Esophagus squamous epithelium (tissue), 5 donors: ENCODE measurements at regions not wholly inside any gene's neighbourhood (a gene's known extent, or its start where the extent isn't known, plus 50 kb on each side); places are given as distances from the start of the nearest gene placed in this dataset.
"Not testable (repeated sequence)": the region's sequence is repeated elsewhere in the genome, so short reads cannot be mapped to it uniquely, and the experiment has no call there.

Experiments used
- DNase-seq: peaks from one replicate; lab custom pipeline; 2025; lab: John Stamatoyannopoulos, UW
- H3K27ac ChIP-seq, 4 donors: fragments of 200-600 bp; sonication (generic); one replicate each; pipeline ENCODE4 v1.5.1; 2016 to 2019; ENCODE audit warnings: mild to moderate bottlenecking in 1 of 4
- H3K27me3 ChIP-seq, 4 donors: fragments of 200-600 bp; sonication (generic); 1 replicate in 3 of 4; 2 replicates in 1 of 4; pipeline versions ENCODE4 v1.5.1 to v1.6.0; 2017 to 2021; ENCODE audit warnings: antibody characterized with exemption in 1 of 4
- H3K36me3 ChIP-seq, 3 donors: fragments of 200-600 bp; sonication (generic); one replicate each; pipeline ENCODE4 v1.5.1; 2016 to 2019
- H3K4me1 ChIP-seq, 3 donors: fragments of 200-600 bp; sonication (generic); one replicate each; pipeline ENCODE4 v1.5.1; 2017 to 2019
- H3K4me3 ChIP-seq, 4 donors: fragments of 200-600 bp; sonication (generic); 1 replicate in 3 of 4; 2 replicates in 1 of 4; pipeline ENCODE4 v1.5.1; 2016 to 2019; ENCODE audit warnings: mild to moderate bottlenecking in 2 of 4, moderate library complexity in 1 of 4
- H3K9me3 ChIP-seq, 3 donors: fragments of 200-600 bp; sonication (generic); one replicate each; pipeline ENCODE4 v1.5.1; 2016 to 2019
- POLR2A ChIP-seq, 4 donors: fragments of 450-650 bp; IDR thresholded peaks; one replicate each; pipeline ENCODE4 v1.6.1; 2017; ENCODE audit warnings: antibody characterized with exemption in 4 of 4, mild to moderate bottlenecking in 4 of 4, moderate library complexity in 3 of 4
- WGBS, 2 donors: methylation state at CpG; one replicate each; pipeline ENCODE4 v1.1.5; 2018; 5-methylcytosine and 5-hydroxymethylcytosine counted together
- intact Hi-C: fragments of 100-400 bp; cut with DNase I; formaldehyde crosslinking; loops from one replicate; pipeline ENCODE4 v1.15.0; 2022
- TF ChIP-seq, protein P1 (sequence below), 6 experiments: fragments of 450-650 bp in 4 of 6; fragments of 200-600 bp in 2 of 6; sonication (generic) in 2 of 6; IDR thresholded peaks; one replicate each; pipeline ENCODE4 v1.5.1; 2016 to 2019; ENCODE audit warnings: antibody characterized with exemption in 6 of 6, mild to moderate bottlenecking in 4 of 6, moderate library complexity in 4 of 6
- donor health status: DM: yes; HTN: yes; CAD: no.

DNA sequence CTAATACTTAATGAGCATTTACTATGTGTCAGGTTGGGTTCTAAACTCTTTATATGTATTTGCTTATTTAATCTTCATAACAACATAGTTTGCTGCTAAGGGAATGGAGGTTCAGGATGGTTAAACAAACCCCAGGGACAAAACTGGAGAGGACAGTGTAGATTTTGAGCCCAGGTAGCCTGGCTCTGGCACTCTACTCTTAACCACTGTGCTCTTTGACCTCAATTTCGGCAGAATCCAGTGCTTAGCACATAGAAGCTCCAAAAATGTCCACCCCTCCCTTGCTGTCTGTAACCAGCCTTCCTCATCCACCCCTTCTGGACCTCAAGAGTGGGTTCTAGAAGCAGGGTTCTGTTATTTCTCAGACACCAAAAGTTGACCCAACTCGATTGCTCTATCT, 88.0 kb upstream of the SYT13 start:
- Histone ChIP-seq H3K36me3 (no peaks in the 10 kb centered on the region), H3K4me1 (peaks cover 0 to 10% (median 8%) of the 10 kb centered on the region in 3 donors), H3K27me3 (peaks cover 0 to 59% (median 0%) of the 10 kb centered on the region in 4 donors), H3K27ac (no peak overlapping the region), H3K4me3 (no peak overlapping the region), H3K9me3 (no peaks in the 10 kb centered on the region)
- TF ChIP-seq POLR2A (IDR thresholded peaks at IDR 0.05) = no peak
- TF ChIP-seq, protein P1, sequence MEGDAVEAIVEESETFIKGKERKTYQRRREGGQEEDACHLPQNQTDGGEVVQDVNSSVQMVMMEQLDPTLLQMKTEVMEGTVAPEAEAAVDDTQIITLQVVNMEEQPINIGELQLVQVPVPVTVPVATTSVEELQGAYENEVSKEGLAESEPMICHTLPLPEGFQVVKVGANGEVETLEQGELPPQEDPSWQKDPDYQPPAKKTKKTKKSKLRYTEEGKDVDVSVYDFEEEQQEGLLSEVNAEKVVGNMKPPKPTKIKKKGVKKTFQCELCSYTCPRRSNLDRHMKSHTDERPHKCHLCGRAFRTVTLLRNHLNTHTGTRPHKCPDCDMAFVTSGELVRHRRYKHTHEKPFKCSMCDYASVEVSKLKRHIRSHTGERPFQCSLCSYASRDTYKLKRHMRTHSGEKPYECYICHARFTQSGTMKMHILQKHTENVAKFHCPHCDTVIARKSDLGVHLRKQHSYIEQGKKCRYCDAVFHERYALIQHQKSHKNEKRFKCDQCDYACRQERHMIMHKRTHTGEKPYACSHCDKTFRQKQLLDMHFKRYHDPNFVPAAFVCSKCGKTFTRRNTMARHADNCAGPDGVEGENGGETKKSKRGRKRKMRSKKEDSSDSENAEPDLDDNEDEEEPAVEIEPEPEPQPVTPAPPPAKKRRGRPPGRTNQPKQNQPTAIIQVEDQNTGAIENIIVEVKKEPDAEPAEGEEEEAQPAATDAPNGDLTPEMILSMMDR (IDR thresholded peaks at IDR 0.05) = no peak
- DNase-seq = no peak
- intact Hi-C loops = loop anchor here (10.0 kb wide), 2 partner anchors 281 to 401 kb away; no protein-coding TSS in a partner anchor
- WGBS, 2 donors = 64 to 83% methylated on average over 2 of the region's 2 CpGs

DNA sequence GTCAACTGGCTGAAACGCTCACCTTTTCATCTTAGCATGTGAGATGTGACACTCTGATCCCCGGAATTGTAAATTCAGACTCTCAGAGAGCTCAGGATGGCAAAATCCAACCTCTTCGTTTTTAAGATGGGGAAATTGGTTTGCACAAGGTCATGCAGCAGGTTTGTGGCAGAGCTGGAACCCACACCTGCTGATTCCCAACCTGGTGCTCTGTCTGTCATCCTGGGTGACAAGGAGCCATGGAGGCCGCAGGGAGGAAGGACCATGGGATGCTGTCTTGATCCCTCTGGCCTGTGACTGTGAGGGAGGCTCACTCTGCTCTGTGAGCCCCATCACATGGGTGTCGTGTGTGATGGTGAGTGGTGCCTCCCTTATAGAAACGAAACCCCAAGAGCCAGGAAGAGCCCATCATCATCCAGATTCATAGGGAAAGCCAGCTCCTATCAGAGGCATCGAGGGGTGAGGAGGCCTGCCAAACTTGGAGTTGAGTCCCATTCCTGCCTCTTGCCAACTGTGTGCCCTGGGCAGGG, 87.4 kb upstream of the SYT13 start:
- TF ChIP-seq POLR2A (IDR thresholded peaks at IDR 0.05) = no peak
- TF ChIP-seq, protein P1 (IDR thresholded peaks at IDR 0.05) = no peak
- intact Hi-C loops = loop anchor here (10.0 kb wide), 2 partner anchors 281 to 401 kb away; no protein-coding TSS in a partner anchor
- Histone ChIP-seq H3K9me3 (no peaks in the 10 kb centered on the region), H3K4me1 (peaks cover 0 to 10% (median 8%) of the 10 kb centered on the region in 3 donors), H3K27me3 (peaks cover 0 to 64% (median 0%) of the 10 kb centered on the region in 4 donors), H3K4me3 (no peak overlapping the region), H3K27ac (no peak overlapping the region), H3K36me3 (no peaks in the 10 kb centered on the region)
- no peak for DNase-seq
- 67 to 81% methylated on average over 4 to 5 of the region's 7 CpGs for WGBS, 2 donors

DNA sequence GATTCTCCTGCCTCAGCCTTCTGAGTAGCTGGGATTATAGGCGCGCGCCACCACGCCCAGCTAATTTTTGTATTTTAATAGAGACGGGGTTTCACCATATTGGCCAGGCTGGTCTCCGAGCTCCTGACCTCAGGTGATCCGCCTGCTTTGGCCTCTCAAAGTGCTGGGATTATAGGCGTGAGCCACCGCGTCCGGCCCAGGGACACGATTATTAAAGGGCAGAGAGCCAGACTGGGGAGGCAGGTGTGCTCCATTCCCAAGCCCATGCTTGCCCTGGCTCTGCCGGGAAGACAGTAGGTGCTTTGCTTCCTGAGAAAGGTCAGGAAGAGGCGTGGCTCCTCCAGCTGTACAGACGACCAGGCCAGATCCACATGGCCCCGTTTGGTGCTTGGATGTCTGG, 86.3 kb upstream of the SYT13 start:
- H3K4me3 ChIP-seq, H3K9me3 ChIP-seq, DNase-seq, H3K36me3 ChIP-seq, H3K27ac ChIP-seq: not testable (repeated sequence)
- WGBS, 2 donors = 48 to 56% methylated on average over 5 to 16 of the region's 16 CpGs
- Histone ChIP-seq H3K27me3 (peaks cover 0 to 69% (median 0%) of the 10 kb centered on the region in 4 donors), H3K4me1 (peaks cover 0 to 10% (median 8%) of the 10 kb centered on the region in 3 donors)
- intact Hi-C loops = loop anchor here (10.0 kb wide), 2 partner anchors 282 to 402 kb away; no protein-coding TSS in a partner anchor

DNA sequence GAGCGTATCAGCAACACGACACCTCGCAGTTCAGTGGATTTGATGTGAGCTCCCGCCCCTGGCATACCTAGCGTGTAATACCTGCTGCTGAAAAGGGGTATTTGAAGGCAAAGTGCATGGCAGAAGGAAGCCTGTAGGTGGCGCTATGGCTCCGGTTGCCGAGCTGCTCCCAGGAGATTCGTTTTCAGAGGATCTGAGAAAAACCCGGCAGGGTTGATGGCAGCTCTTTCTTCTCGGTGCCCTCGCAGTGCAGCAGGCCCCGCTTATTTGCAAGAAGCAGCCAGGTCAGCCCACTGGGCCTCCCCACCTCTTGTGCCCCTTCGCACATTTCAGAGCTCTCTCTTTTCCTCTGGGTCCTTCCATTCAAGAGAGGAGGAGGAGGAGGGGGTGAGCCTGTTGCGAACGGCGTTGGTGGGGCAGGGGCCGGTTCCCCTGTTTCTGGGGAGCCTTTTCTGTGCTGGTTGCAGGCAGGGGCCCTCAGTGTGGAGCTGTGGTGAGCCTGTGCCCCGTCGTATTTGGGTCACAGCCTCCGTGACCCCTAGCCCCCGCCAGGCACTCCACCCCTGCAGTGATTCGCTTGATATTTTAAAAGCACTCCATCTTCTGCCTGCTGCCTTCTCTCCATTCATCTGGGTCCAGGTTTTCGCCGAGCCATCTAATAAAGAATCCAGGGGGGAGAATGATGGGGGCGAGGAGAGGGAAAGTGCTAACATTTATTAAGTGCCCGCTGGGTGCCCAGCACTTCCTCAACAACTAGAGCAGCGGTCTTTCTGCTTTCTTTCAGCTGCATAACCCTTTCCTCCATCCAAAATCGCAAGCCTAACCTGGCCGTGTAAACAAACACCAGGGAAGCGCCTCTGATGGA, 85.3 kb upstream of the SYT13 start:
- H3K27ac ChIP-seq = no peak overlapping the region
- H3K36me3 ChIP-seq = no peaks in the 10 kb centered on the region

DNA sequence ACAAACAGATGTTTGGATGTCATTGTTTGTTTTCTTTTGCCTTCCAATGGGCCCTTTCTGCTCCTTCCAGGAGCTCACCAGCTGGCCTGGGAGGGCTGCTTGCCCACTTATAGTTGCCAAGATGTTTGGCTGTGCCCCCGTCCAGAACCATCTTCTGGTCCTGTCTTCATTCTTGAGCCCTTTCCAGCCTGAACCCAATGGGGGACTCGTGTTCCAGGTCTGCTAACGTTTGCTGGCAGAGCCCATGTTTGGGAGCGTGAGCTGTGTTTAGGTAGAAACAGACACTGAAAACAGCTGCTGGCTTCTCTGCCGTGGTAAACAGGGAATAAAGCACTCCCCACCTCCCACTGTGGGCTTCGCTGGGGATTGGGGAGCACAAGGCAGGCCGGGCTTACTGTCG, 83.2 kb upstream of the SYT13 start:
- peaks cover 0 to 61% (median 0%) of the 10 kb centered on the region in 4 donors for H3K27me3 ChIP-seq
- intact Hi-C loops = no loop called here
- H3K9me3 ChIP-seq = no peaks in the 10 kb centered on the region
- no peak overlapping the region for H3K27ac ChIP-seq
- H3K36me3 ChIP-seq = no peaks in the 10 kb centered on the region
- 60 to 69% methylated on average over 4 to 6 of the region's 8 CpGs for WGBS, 2 donors
- peaks cover 0 to 10% (median 8%) of the 10 kb centered on the region in 3 donors for H3K4me1 ChIP-seq
- TF ChIP-seq, protein P1 (IDR thresholded peaks at IDR 0.05) = no peak
- no peak for TF ChIP-seq POLR2A (IDR thresholded peaks at IDR 0.05)
- no peak overlapping the region for H3K4me3 ChIP-seq
- DNase-seq = no peak

More for the DNA sequence above, 85.3 kb upstream of the SYT13 start:
- peaks cover 0 to 10% (median 8%) of the 10 kb centered on the region in 3 donors for H3K4me1 ChIP-seq
- intact Hi-C loops = loop anchor here (10.0 kb wide), 2 partner anchors 283 to 403 kb away; no protein-coding TSS in a partner anchor
- DNase-seq = no peak
- H3K27me3 ChIP-seq = peaks cover 0 to 69% (median 0%) of the 10 kb centered on the region in 4 donors
- H3K9me3 ChIP-seq = no peaks in the 10 kb centered on the region
- TF ChIP-seq, protein P1 (IDR thresholded peaks at IDR 0.05) = peak; percentile 50 to 88 (median 76)
- no peak for TF ChIP-seq POLR2A (IDR thresholded peaks at IDR 0.05)
- 35 to 41% methylated on average over 18 to 24 of the region's 31 CpGs for WGBS, 2 donors
- peak overlapping the region in 1 of 4 donors; percentile 15 for H3K4me3 ChIP-seq
